Liver (tissue), 8 donors: ENCODE measurements at regions not wholly inside any gene's neighbourhood (a gene's known extent, or its start where the extent isn't known, plus 50 kb on each side); places are given as distances from the start of the nearest gene placed in this dataset.

ENCODE experiments used
- DNase-seq: peaks from one replicate; pipeline ENCODE4 v3.0.0-alpha.2; 2017; ENCODE audit warnings: low spot score
- H3K27ac ChIP-seq, 2 donors: one replicate each; pipeline ENCODE4 v1.7.0; 2013; ENCODE audit warnings: inconsistent platforms in 2 of 2, low read length in 2 of 2, control low read depth in 1 of 2, low read depth in 1 of 2, mild to moderate bottlenecking in 1 of 2
- H3K27me3 ChIP-seq, 4 donors: one replicate each; pipeline versions ENCODE4 v1.6.1 to v1.7.0; 2013; ENCODE audit warnings: low read length in 3 of 4, inconsistent platforms in 1 of 4, mild to moderate bottlenecking in 1 of 4, moderate library complexity in 1 of 4; ENCODE audit not compliant: control insufficient read depth in 4 of 4, insufficient read depth in 4 of 4
- H3K36me3 ChIP-seq, 4 donors: one replicate each; pipeline versions ENCODE4 v1.6.1 to v1.7.0; 2013; ENCODE audit warnings: low read length in 3 of 4, mild to moderate bottlenecking in 3 of 4, low read depth in 1 of 4, moderate library complexity in 1 of 4; ENCODE audit not compliant: control insufficient read depth in 4 of 4, insufficient read depth in 3 of 4
- H3K4me1 ChIP-seq, 4 donors: one replicate each; pipeline versions ENCODE4 v1.6.1 to v1.7.0; 2013; ENCODE audit warnings: low read length in 3 of 4, mild to moderate bottlenecking in 3 of 4, moderate library complexity in 1 of 4; ENCODE audit not compliant: control insufficient read depth in 4 of 4, insufficient read depth in 4 of 4
- H3K4me3 ChIP-seq, 3 donors: one replicate each; pipeline versions ENCODE4 v1.6.1 to v1.7.0; 2013; ENCODE audit warnings: low read length in 3 of 3, control low read depth in 1 of 3, low read depth in 1 of 3, mild to moderate bottlenecking in 1 of 3
- H3K9ac ChIP-seq, 2 donors: one replicate each; pipeline ENCODE4 v1.7.0; 2013; ENCODE audit warnings: low read length in 2 of 2, mild to moderate bottlenecking in 2 of 2, moderate library complexity in 2 of 2, control low read depth in 1 of 2, low read depth in 1 of 2
- H3K9me3 ChIP-seq, 4 donors: one replicate each; pipeline versions ENCODE4 v1.6.1 to v1.7.0; 2013; ENCODE audit warnings: low read length in 3 of 4; ENCODE audit not compliant: control insufficient read depth in 4 of 4
- EGR1 ChIP-seq, 2 donors: IDR thresholded peaks; 2 replicates each; pipeline ENCODE4 v1.6.1; 2016 to 2018; ENCODE audit warnings: antibody characterized with exemption in 2 of 2, low read depth in 2 of 2
- FOXA1 ChIP-seq: IDR thresholded peaks from 2 replicates; pipeline ENCODE4 v1.6.1; 2016; ENCODE audit warnings: antibody characterized with exemption
- FOXA2 ChIP-seq: IDR thresholded peaks from 2 replicates; pipeline ENCODE4 v1.6.1; 2016; ENCODE audit warnings: antibody characterized with exemption
- GABPA ChIP-seq, 2 donors: IDR thresholded peaks in 1 of 2; conservative IDR thresholded peaks in 1 of 2; 2 replicates each; pipeline ENCODE4 v1.6.1; 2016; ENCODE audit warnings: antibody characterized with exemption in 2 of 2, mild to moderate bottlenecking in 1 of 2, moderate library complexity in 1 of 2
- HNF4A ChIP-seq, 2 donors: conservative IDR thresholded peaks; 2 replicates each; pipeline ENCODE4 v1.6.1; 2016; ENCODE audit warnings: antibody characterized with exemption in 2 of 2, mild to moderate bottlenecking in 2 of 2
- HNF4G ChIP-seq: IDR thresholded peaks from 2 replicates; pipeline ENCODE4 v1.6.1; 2016; ENCODE audit warnings: antibody characterized with exemption
- NR2F2 ChIP-seq: IDR thresholded peaks from 2 replicates; pipeline ENCODE4 v1.6.1; 2016; ENCODE audit warnings: antibody characterized with exemption
- RAD21 ChIP-seq, 2 donors: IDR thresholded peaks; 2 replicates each; pipeline ENCODE4 v1.6.1; 2016; ENCODE audit warnings: antibody characterized with exemption in 2 of 2, mild to moderate bottlenecking in 2 of 2
- RXRA ChIP-seq, 2 donors: IDR thresholded peaks; 2 replicates each; pipeline ENCODE4 v1.6.1; 2017 to 2018; ENCODE audit warnings: antibody characterized with exemption in 2 of 2, mild to moderate bottlenecking in 1 of 2
- SP1 ChIP-seq: IDR thresholded peaks from 2 replicates; pipeline ENCODE4 v1.6.1; 2018; ENCODE audit warnings: antibody characterized with exemption, mild to moderate bottlenecking
- TAF1 ChIP-seq: conservative IDR thresholded peaks from 2 replicates; pipeline ENCODE4 v1.6.1; 2016; ENCODE audit warnings: antibody characterized with exemption, mild to moderate bottlenecking
- YY1 ChIP-seq: IDR thresholded peaks from 2 replicates; pipeline ENCODE4 v1.6.1; 2016; ENCODE audit warnings: antibody characterized with exemption, mild to moderate bottlenecking
- WGBS: extraction: QIAGEN DNeasy Blood & Tissue Kit; methylation state at CpG from one replicate; pipeline ENCODE4 v1.1.7; 2013; 5-methylcytosine and 5-hydroxymethylcytosine counted together
- TF ChIP-seq, protein P1 (sequence below): fragments of 150-350 bp; IDR thresholded peaks from 2 replicates; pipeline ENCODE4 v1.5.1; 2017; ENCODE audit warnings: improper control_type of control experiment, low read depth, low read length; ENCODE audit not compliant: missing input control
- TF ChIP-seq, protein P2 (sequence below): IDR thresholded peaks from 2 replicates; pipeline ENCODE4 v1.6.1; 2016; ENCODE audit warnings: antibody characterized with exemption, mild to moderate bottlenecking
- TF ChIP-seq, protein P3 (sequence below): IDR thresholded peaks from 2 replicates; pipeline ENCODE4 v1.6.1; 2016; ENCODE audit warnings: antibody characterized with exemption
- TF ChIP-seq, protein P4 (sequence below): IDR thresholded peaks from 2 replicates; pipeline ENCODE4 v1.6.1; 2016; ENCODE audit warnings: antibody characterized with exemption
- TF ChIP-seq, protein P5 (sequence below): IDR thresholded peaks from 2 replicates; pipeline ENCODE4 v1.6.1; 2016; ENCODE audit warnings: antibody characterized with exemption
- donor health status: healthy.
- donor health status: healthy.
- donor health status: healthy.
- donor health status: healthy.
- donor health status: healthy.

DNA sequence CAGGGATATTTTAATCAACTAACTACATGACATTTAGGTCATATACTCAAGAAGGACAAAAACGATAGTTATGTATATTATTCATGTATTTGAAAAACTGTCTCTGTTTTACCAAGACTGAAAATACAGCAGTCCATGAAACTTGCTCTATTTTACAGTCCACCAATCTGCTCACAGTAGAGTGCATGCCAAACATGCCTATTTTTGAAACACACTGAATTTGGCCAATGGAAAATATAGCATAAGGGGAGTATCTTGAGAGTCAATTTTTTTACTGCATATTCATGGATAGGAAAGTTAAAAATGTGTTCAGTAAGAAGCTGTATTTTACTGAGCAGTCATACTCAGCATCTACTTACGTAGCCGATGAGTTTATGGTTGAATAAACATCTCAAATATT, 621.2 kb upstream of the CHORDC1 start:
- no peak for DNase-seq
- H3K9me3 ChIP-seq: no peaks in the 10 kb centered on the region
- H3K27me3 ChIP-seq: no peaks in the 10 kb centered on the region
- H3K27ac ChIP-seq: no peak overlapping the region
- H3K9ac ChIP-seq: no peak overlapping the region
- no peak overlapping the region for H3K4me3 ChIP-seq
- WGBS: 89% methylated on average over 3 of the region's 3 CpGs
- TF ChIP-seq, protein P1, sequence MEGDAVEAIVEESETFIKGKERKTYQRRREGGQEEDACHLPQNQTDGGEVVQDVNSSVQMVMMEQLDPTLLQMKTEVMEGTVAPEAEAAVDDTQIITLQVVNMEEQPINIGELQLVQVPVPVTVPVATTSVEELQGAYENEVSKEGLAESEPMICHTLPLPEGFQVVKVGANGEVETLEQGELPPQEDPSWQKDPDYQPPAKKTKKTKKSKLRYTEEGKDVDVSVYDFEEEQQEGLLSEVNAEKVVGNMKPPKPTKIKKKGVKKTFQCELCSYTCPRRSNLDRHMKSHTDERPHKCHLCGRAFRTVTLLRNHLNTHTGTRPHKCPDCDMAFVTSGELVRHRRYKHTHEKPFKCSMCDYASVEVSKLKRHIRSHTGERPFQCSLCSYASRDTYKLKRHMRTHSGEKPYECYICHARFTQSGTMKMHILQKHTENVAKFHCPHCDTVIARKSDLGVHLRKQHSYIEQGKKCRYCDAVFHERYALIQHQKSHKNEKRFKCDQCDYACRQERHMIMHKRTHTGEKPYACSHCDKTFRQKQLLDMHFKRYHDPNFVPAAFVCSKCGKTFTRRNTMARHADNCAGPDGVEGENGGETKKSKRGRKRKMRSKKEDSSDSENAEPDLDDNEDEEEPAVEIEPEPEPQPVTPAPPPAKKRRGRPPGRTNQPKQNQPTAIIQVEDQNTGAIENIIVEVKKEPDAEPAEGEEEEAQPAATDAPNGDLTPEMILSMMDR: no peak
- no peak for TF ChIP-seq RAD21 (IDR thresholded peaks at IDR 0.05)
- TF ChIP-seq, protein P2, sequence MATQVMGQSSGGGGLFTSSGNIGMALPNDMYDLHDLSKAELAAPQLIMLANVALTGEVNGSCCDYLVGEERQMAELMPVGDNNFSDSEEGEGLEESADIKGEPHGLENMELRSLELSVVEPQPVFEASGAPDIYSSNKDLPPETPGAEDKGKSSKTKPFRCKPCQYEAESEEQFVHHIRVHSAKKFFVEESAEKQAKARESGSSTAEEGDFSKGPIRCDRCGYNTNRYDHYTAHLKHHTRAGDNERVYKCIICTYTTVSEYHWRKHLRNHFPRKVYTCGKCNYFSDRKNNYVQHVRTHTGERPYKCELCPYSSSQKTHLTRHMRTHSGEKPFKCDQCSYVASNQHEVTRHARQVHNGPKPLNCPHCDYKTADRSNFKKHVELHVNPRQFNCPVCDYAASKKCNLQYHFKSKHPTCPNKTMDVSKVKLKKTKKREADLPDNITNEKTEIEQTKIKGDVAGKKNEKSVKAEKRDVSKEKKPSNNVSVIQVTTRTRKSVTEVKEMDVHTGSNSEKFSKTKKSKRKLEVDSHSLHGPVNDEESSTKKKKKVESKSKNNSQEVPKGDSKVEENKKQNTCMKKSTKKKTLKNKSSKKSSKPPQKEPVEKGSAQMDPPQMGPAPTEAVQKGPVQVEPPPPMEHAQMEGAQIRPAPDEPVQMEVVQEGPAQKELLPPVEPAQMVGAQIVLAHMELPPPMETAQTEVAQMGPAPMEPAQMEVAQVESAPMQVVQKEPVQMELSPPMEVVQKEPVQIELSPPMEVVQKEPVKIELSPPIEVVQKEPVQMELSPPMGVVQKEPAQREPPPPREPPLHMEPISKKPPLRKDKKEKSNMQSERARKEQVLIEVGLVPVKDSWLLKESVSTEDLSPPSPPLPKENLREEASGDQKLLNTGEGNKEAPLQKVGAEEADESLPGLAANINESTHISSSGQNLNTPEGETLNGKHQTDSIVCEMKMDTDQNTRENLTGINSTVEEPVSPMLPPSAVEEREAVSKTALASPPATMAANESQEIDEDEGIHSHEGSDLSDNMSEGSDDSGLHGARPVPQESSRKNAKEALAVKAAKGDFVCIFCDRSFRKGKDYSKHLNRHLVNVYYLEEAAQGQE: no peak
- TF ChIP-seq, protein P3, sequence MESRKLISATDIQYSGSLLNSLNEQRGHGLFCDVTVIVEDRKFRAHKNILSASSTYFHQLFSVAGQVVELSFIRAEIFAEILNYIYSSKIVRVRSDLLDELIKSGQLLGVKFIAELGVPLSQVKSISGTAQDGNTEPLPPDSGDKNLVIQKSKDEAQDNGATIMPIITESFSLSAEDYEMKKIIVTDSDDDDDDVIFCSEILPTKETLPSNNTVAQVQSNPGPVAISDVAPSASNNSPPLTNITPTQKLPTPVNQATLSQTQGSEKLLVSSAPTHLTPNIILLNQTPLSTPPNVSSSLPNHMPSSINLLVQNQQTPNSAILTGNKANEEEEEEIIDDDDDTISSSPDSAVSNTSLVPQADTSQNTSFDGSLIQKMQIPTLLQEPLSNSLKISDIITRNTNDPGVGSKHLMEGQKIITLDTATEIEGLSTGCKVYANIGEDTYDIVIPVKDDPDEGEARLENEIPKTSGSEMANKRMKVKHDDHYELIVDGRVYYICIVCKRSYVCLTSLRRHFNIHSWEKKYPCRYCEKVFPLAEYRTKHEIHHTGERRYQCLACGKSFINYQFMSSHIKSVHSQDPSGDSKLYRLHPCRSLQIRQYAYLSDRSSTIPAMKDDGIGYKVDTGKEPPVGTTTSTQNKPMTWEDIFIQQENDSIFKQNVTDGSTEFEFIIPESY: no peak
- TF ChIP-seq RXRA (IDR thresholded peaks at IDR 0.05): no peak
- TF ChIP-seq HNF4A (conservative IDR thresholded peaks at IDR 0.05): no peak
- TF ChIP-seq YY1: no peak
- TF ChIP-seq, protein P4, sequence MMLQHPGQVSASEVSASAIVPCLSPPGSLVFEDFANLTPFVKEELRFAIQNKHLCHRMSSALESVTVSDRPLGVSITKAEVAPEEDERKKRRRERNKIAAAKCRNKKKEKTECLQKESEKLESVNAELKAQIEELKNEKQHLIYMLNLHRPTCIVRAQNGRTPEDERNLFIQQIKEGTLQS: no peak
- no peak for TF ChIP-seq HNF4G
- TF ChIP-seq NR2F2: no peak
- no peak for TF ChIP-seq FOXA1
- no peak for TF ChIP-seq TAF1
- TF ChIP-seq GABPA (IDR thresholded peaks at IDR 0.05 in 1 of 2, conservative IDR thresholded peaks at IDR 0.05 in 1 of 2): no peak
- no peaks in the 10 kb centered on the region for H3K36me3 ChIP-seq
- no peaks in the 10 kb centered on the region for H3K4me1 ChIP-seq

DNA sequence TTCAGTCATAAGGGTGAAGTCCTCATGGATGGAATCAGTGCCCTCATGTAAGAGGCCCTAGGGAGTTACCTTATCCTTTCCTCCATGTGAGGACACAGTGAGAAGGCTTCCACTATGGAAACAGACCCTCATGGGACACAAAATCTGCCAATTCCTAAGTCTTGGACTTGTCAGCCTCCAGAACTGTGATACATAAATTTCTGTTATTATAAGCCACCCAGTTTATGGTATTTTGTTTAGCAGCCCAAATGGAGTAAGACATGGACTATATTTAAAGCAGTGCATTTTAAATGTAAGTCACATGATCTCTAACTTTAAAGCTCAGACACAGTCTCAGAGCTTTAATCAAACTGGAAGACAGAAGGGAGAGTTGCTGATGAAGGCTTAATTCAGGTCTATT, 619.8 kb upstream of the CHORDC1 start:
- no peak for DNase-seq
- H3K27ac ChIP-seq: no peak overlapping the region
- H3K4me3 ChIP-seq: no peak overlapping the region
- H3K27me3 ChIP-seq: no peaks in the 10 kb centered on the region
- no peaks in the 10 kb centered on the region for H3K36me3 ChIP-seq
- no peak overlapping the region for H3K9ac ChIP-seq
- no peaks in the 10 kb centered on the region for H3K4me1 ChIP-seq
- no peaks in the 10 kb centered on the region for H3K9me3 ChIP-seq
- TF ChIP-seq FOXA1 (no peak), TAF1 (no peak), NR2F2 (no peak), RXRA (IDR thresholded peaks at IDR 0.05) (no peak), GABPA (IDR thresholded peaks at IDR 0.05 in 1 of 2, conservative IDR thresholded peaks at IDR 0.05 in 1 of 2) (no peak), EGR1 (IDR thresholded peaks at IDR 0.05; ENCODE audit: low read depth in 2 of 2) (no peak), HNF4G (no peak), SP1 (no peak), HNF4A (conservative IDR thresholded peaks at IDR 0.05) (no peak), FOXA2 (no peak)
- TF ChIP-seq, protein P4: no peak
- TF ChIP-seq, protein P1: no peak
- TF ChIP-seq, protein P2: no peak
- TF ChIP-seq, protein P5, sequence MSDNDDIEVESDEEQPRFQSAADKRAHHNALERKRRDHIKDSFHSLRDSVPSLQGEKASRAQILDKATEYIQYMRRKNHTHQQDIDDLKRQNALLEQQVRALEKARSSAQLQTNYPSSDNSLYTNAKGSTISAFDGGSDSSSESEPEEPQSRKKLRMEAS: no peak
